ENCODE measurements at regions not wholly inside any gene's neighbourhood (a gene's known extent, or its start where the extent isn't known, plus 50 kb on each side); places are given as distances from the start of the nearest gene placed in this dataset.

DNA sequence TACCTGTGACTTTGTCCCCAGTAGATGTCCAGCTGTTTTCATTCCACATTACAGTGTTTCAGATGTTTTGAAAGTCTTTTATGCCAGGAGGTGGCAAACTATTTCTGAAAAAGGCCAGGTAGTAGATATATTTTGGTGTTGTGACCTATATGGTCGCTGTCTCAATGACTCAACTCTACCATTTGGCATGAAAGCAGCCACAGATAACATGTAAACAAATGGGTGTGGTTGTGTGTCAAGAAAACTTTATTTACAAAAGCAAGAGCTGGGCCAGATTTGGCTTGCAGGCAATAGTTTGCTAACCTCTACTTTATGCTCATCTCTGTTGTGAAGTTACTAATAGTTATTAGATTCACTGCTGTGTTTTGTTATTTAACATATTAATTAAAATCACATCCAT, 728.7 kb upstream of the EEF2KMT start:
- no peak overlapping the region for H3K27ac ChIP-seq
- H3K36me3 ChIP-seq (ENCODE audit: insufficient read depth, low read length), result no peaks in the 10 kb centered on the region
- no peak overlapping the region for H3K9ac ChIP-seq (ENCODE audit: insufficient read length)
- DNase-seq (ENCODE audit: low read depth, low spot score), result no peak
- TF ChIP-seq FOXP2 (optimal IDR thresholded peaks at IDR 0.05; ENCODE audit: control extremely low read depth, extremely low read length, insufficient read depth) (no peak), EZH2 (IDR thresholded peaks at IDR 0.05) (no peak), POLR2AphosphoS5 (IDR thresholded peaks at IDR 0.05; ENCODE audit: borderline replicate concordance, low read depth, low read length) (no peak)
- H3K4me3 ChIP-seq, result no peak overlapping the region
- H3K9me3 ChIP-seq (ENCODE audit: low read depth, low read length), result no peaks in the 10 kb centered on the region

GRCh38 chr16:5820472-5820871, 722.9 kb upstream of the EEF2KMT start:
- TF ChIP-seq FOXP2 (optimal IDR thresholded peaks at IDR 0.05; ENCODE audit: control extremely low read depth, extremely low read length, insufficient read depth), result no peak
- no peak for TF ChIP-seq EZH2 (IDR thresholded peaks at IDR 0.05)
- no peak for TF ChIP-seq POLR2AphosphoS5 (IDR thresholded peaks at IDR 0.05; ENCODE audit: borderline replicate concordance, low read depth, low read length)
- no peak for DNase-seq (ENCODE audit: low read depth, low spot score)
- Histone ChIP-seq H3K9me3 (ENCODE audit: low read depth, low read length) (no peaks in the 10 kb centered on the region), H3K9ac (ENCODE audit: insufficient read length) (no peak overlapping the region), H3K36me3 (ENCODE audit: insufficient read depth, low read length) (no peaks in the 10 kb centered on the region), H3K27ac (no peak overlapping the region), H3K4me3 (no peak overlapping the region)

DNA sequence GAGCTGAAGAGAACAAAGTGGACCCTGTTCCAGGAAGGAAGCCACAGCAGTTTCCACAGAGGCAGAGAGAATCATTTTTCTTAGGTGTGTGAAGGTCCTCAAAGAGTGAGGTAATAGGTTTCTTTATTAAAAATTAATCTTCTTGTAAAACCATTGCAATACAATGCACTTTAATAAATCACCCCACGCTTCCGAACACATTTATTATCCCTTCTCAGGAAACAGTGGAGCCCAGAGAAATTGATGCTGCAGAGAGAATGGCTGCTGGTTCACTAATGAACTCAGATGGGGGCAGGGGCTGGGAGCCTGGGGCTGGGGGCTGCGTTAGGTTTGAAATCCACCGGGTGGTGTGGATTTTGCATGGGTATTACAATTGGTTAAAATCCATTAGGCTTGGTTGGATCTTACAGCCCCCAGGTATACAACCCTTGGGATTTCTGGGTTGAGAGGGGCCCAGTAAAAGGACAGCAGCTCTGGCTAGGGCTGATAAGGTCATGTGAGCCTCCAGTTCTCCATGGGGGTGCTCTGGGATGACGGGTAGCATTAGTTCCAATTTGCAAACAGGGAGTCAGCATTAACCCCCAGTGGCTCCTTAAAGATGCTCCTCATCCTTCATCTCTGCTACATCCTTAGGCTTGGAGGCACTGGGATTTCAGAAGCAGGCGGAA, 718.1 kb upstream of the EEF2KMT start:
- no peaks in the 10 kb centered on the region for H3K9me3 ChIP-seq (ENCODE audit: low read depth, low read length)
- no peaks in the 10 kb centered on the region for H3K36me3 ChIP-seq (ENCODE audit: insufficient read depth, low read length)
- TF ChIP-seq FOXP2 (optimal IDR thresholded peaks at IDR 0.05; ENCODE audit: control extremely low read depth, extremely low read length, insufficient read depth) (no peak), EZH2 (IDR thresholded peaks at IDR 0.05) (no peak), POLR2AphosphoS5 (IDR thresholded peaks at IDR 0.05; ENCODE audit: borderline replicate concordance, low read depth, low read length) (no peak)
- H3K9ac ChIP-seq (ENCODE audit: insufficient read length), result no peak overlapping the region
- no peak overlapping the region for H3K4me3 ChIP-seq
- no peak overlapping the region for H3K27ac ChIP-seq
- no peak for DNase-seq (ENCODE audit: low read depth, low spot score)

DNA sequence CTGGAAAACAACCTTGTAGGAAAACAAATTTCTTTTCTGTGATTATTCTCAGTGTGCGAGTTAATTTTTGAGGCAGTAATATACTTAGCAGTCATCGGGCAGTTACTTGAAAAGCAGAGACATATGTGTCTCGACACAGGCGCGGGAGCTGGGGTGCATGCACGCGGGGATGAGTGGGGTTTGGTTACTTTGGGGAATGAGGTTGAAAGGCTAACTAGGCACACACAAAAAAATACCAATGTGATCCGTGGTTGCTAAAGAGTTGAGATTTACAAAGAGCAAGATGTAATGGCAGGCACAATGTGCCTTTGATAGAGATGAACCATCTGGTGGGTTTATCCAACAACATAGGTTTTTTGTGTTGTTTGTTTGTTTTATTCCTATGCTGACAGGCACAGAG, 703.8 kb upstream of the EEF2KMT start:
- Histone ChIP-seq H3K9ac (ENCODE audit: insufficient read length) (no peak overlapping the region), H3K36me3 (ENCODE audit: insufficient read depth, low read length) (no peaks in the 10 kb centered on the region), H3K9me3 (ENCODE audit: low read depth, low read length) (no peaks in the 10 kb centered on the region), H3K27ac (no peak overlapping the region), H3K4me3 (no peak overlapping the region)
- no peak for TF ChIP-seq EZH2 (IDR thresholded peaks at IDR 0.05)
- TF ChIP-seq FOXP2 (optimal IDR thresholded peaks at IDR 0.05; ENCODE audit: control extremely low read depth, extremely low read length, insufficient read depth), result no peak
- no peak for TF ChIP-seq POLR2AphosphoS5 (IDR thresholded peaks at IDR 0.05; ENCODE audit: borderline replicate concordance, low read depth, low read length)
- no peak for DNase-seq (ENCODE audit: low read depth, low spot score)

DNA sequence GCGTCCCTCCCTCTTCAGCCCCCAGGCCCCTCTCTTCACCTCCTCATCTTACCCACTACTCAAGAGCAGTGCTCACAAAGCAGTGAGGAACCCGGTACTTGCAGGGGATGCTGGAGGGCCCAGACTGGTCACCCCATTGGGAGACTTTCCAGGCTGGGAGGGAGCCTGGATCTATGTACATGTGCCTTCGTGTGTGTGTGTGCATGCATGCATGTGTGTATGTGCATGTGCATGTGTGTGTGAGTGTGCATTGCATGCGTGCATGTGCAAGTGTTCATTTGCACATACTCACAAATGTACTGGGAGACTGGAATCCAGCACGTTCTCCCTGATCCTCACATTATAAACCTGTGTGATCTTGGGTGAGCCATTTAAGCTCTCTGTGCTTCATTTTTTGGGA, 696.0 kb upstream of the EEF2KMT start:
- Histone ChIP-seq H3K27ac (no peak overlapping the region), H3K36me3 (ENCODE audit: insufficient read depth, low read length) (no peaks in the 10 kb centered on the region), H3K9ac (ENCODE audit: insufficient read length) (no peak overlapping the region), H3K4me3 (no peak overlapping the region), H3K9me3 (ENCODE audit: low read depth, low read length) (no peaks in the 10 kb centered on the region)
- no peak for DNase-seq (ENCODE audit: low read depth, low spot score)
- TF ChIP-seq POLR2AphosphoS5 (IDR thresholded peaks at IDR 0.05; ENCODE audit: borderline replicate concordance, low read depth, low read length), result no peak
- no peak for TF ChIP-seq FOXP2 (optimal IDR thresholded peaks at IDR 0.05; ENCODE audit: control extremely low read depth, extremely low read length, insufficient read depth)
- no peak for TF ChIP-seq EZH2 (IDR thresholded peaks at IDR 0.05)

DNA sequence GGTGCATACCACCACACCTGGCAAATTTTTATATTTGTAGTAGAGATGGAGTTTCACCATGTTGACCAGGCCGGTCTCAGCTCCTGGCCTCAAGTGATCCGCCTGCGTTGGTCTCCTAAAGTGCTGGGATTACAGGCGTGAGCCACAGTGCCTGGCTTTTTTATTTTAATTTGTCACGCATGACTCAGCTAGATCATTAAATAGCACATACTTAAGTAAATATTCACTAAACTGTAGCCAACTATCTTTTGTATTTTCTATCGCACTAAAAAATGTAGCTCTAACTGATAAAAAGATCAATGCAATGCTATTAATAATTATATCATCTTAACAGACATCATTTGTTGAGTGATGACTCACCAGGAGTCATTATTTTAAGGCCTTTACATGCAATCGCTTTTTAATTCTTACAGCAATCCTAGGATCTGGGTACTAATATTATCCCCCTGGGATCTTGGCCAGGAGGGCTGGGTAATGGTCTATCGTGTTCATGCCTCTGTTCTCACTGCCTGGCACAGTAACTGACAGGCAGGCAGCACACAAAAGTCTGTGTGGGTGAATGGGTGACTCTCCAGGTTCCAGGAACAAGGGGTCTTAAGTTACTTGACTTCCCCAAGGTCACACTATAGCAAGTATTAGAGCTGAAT, 693.5 kb upstream of the EEF2KMT start:
- no peak overlapping the region for H3K9ac ChIP-seq (ENCODE audit: insufficient read length)
- no peaks in the 10 kb centered on the region for H3K36me3 ChIP-seq (ENCODE audit: insufficient read depth, low read length)
- no peak overlapping the region for H3K27ac ChIP-seq
- H3K4me3 ChIP-seq, result no peak overlapping the region
- DNase-seq (ENCODE audit: low read depth, low spot score), result no peak
- TF ChIP-seq FOXP2 (optimal IDR thresholded peaks at IDR 0.05; ENCODE audit: control extremely low read depth, extremely low read length, insufficient read depth) (no peak), EZH2 (IDR thresholded peaks at IDR 0.05) (no peak), POLR2AphosphoS5 (IDR thresholded peaks at IDR 0.05; ENCODE audit: borderline replicate concordance, low read depth, low read length) (no peak)
- no peaks in the 10 kb centered on the region for H3K9me3 ChIP-seq (ENCODE audit: low read depth, low read length)

DNA sequence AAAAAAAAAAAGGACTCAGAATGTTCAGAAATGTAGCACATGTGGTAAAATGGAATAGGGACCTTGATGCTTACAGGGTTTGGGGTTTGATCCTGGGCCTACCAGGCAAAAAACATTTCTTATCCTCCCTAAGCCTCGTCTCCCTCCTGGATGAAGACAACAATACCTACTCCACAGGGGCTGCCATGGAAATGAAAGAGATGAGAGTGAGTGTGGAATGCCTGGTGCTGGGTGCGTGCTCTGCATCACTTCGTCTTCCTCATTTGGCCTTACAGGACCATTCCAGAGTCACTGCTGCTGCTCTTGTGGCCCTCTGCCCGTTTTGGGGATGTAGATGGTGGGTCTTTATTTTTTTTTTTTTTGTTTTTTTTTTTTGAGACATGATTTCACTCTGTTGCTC, 692.9 kb upstream of the EEF2KMT start:
- Histone ChIP-seq H3K4me3 (no peak overlapping the region), H3K9me3 (ENCODE audit: low read depth, low read length) (no peaks in the 10 kb centered on the region), H3K27ac (no peak overlapping the region), H3K36me3 (ENCODE audit: insufficient read depth, low read length) (no peaks in the 10 kb centered on the region), H3K9ac (ENCODE audit: insufficient read length) (no peak overlapping the region)
- TF ChIP-seq POLR2AphosphoS5 (IDR thresholded peaks at IDR 0.05; ENCODE audit: borderline replicate concordance, low read depth, low read length) (no peak), FOXP2 (optimal IDR thresholded peaks at IDR 0.05; ENCODE audit: control extremely low read depth, extremely low read length, insufficient read depth) (no peak), EZH2 (IDR thresholded peaks at IDR 0.05) (no peak)
- no peak for DNase-seq (ENCODE audit: low read depth, low spot score)

DNA sequence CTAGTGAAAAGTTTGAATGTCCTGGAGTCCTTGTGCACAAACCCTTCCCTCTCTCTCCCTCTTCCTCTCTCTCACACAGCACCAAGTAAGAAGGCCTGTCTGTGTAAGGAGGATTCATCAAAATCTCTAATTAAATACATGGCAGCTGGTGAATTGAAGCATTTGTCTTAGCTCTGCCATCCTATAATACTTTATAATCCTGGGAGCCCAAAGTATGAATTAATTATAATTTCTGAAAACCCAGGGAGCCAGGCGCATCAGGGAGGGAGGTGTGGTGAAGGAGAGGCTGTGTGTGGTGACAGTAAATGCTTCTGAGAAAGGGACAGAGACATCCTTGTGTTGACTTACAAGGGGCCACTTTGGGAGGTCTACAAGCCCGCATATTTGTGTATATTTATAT, 691.4 kb upstream of the EEF2KMT start:
- no peak overlapping the region for H3K27ac ChIP-seq
- no peak for TF ChIP-seq FOXP2 (optimal IDR thresholded peaks at IDR 0.05; ENCODE audit: control extremely low read depth, extremely low read length, insufficient read depth)
- no peak for TF ChIP-seq EZH2 (IDR thresholded peaks at IDR 0.05)
- no peak for TF ChIP-seq POLR2AphosphoS5 (IDR thresholded peaks at IDR 0.05; ENCODE audit: borderline replicate concordance, low read depth, low read length)
- H3K9ac ChIP-seq (ENCODE audit: insufficient read length), result no peak overlapping the region
- no peak overlapping the region for H3K4me3 ChIP-seq
- no peaks in the 10 kb centered on the region for H3K9me3 ChIP-seq (ENCODE audit: low read depth, low read length)
- no peaks in the 10 kb centered on the region for H3K36me3 ChIP-seq (ENCODE audit: insufficient read depth, low read length)
- no peak for DNase-seq (ENCODE audit: low read depth, low spot score)

Data from SK-N-MC (cell line).